Gastroesophageal sphincter (tissue), 3 donors: ENCODE measurements at regions not wholly inside any gene's neighbourhood (a gene's known extent, or its start where the extent isn't known, plus 50 kb on each side); places are given as distances from the start of the nearest gene placed in this dataset.

Experiments
- CTCF ChIP-seq, 4 experiments: fragments of 200-600 bp in 2 of 4; fragments of 450-650 bp in 2 of 4; sonication (generic) in 1 of 4; IDR thresholded peaks; one replicate each; pipeline ENCODE4 v1.5.1; 2017 to 2019; ENCODE audit warnings: antibody characterized with exemption in 4 of 4, mild to moderate bottlenecking in 2 of 4, moderate library complexity in 2 of 4
- EP300 ChIP-seq: sonication (generic); formaldehyde crosslinking; IDR thresholded peaks from one replicate; pipeline ENCODE4 v1.6.1; 2017; ENCODE audit warnings: antibody characterized with exemption, mild to moderate bottlenecking
- POLR2A ChIP-seq, 2 donors: fragments of 450-650 bp; IDR thresholded peaks; one replicate each; pipeline ENCODE4 v1.6.1; 2017; ENCODE audit warnings: antibody characterized with exemption in 2 of 2, mild to moderate bottlenecking in 2 of 2, moderate library complexity in 1 of 2
- POLR2AphosphoS5 ChIP-seq: sonication (generic); formaldehyde crosslinking; IDR thresholded peaks from one replicate; pipeline ENCODE4 v1.6.1; 2017; ENCODE audit warnings: antibody characterized with exemption

DNA sequence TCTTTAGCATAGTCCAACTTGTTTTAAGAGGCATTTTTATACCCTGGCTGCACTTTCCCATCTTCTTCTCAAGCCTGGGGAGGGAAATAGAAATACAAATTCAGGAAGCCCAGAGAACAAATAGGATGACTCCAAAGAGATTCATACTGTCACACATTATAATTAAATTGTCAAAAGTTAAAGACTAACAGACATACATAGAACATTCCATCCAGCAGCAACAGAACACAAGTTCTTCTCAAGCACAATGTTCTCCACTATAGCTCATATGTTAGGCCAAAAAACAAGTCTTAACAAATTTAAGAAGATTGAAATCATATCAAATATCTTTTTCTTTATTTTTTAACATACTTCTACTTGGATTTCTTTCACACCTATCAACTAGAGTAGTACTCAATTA, 75.7 kb downstream of the ANKRD7 start:
- TF ChIP-seq CTCF (IDR thresholded peaks at IDR 0.05), result no peak
- TF ChIP-seq EP300, result no peak
- TF ChIP-seq POLR2A (IDR thresholded peaks at IDR 0.05), result no peak
- no peak for TF ChIP-seq POLR2AphosphoS5
